Bone marrow (tissue), 2 donors: ENCODE measurements at regions not wholly inside any gene's neighbourhood (a gene's known extent, or its start where the extent isn't known, plus 50 kb on each side); places are given as distances from the start of the nearest gene placed in this dataset.

Experiments used
- DNase-seq, 2 donors: peaks; one replicate each; lab custom pipeline; 2025; lab: John Stamatoyannopoulos, UW

DNA sequence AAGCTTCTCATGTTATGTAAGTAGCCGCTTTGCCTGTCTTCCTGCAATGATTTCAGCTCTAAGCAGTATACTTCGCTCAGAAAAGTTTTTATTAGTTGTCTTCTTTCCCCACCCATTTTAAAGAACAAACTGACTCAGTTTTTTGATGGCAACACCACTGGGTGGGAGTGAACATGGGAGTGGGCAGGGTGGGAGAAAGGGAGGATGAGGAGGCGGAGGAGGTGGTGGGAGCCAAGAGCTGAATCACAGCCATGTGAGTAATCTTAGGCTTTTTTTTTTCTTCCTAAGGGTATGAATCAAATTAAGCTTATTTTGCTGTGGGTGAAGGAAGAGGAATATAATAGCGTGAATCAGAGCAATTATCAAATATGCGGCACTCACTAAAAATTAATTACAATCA lies 574.3 kb upstream of the DIPK2B start:
- DNase-seq = no peak

DNA sequence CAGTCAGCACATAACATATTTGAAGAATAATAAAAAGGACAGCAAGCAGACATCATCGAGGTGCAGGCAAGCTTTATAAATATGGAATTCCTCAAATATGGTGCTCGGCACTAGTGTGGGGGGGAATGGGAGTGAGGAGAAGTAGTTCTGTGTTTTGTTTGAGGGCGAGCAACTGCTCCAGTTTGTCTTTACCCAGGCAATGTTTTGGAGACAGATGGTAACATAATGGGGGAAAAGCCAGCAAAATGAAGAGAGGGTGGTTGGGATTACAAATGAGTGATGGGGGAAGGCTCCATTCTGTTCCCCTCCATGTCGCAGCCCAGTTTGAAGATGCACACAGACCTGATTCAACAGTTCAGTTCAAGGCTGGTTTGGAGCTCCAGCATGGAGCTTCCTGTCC lies 572.9 kb upstream of the DIPK2B start:
- no peak for DNase-seq

DNA sequence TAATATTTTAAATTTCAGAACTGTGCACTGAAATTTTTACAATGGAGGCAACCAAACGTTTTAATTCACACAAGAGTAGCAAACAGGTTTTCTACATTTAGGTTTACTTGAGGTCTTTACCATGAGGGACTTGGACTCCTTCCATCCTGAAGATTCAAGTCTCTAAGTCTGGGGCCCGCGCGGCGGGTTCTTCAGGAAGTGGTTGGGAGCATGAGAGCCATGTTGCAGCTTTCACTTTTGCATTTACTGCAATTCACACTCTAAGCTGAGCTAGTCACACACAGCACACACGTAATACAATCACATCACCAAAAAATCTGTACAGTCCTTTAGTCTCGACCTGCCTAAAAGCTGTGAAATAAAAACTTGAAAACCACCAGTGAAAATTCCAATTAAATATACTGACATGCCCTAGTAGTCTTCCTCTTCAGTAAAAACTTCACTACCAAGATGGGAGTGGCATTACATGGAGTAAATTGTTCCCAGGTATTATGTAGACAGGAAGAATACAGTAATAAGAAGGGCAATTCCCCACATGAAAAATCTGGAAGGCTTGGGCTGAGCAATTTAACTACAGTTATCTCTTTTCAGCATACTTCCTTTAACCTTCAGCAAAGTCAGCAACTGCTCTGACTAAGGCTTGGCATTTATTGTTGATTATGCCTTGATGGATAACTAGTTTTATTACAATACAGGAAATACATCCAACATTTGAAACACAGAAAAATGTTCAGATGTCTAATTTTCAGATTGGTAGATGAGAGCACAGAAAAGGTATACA lies 571.1 kb upstream of the DIPK2B start:
- peak in 1 of 2 donors; percentile 58 for DNase-seq

DNA sequence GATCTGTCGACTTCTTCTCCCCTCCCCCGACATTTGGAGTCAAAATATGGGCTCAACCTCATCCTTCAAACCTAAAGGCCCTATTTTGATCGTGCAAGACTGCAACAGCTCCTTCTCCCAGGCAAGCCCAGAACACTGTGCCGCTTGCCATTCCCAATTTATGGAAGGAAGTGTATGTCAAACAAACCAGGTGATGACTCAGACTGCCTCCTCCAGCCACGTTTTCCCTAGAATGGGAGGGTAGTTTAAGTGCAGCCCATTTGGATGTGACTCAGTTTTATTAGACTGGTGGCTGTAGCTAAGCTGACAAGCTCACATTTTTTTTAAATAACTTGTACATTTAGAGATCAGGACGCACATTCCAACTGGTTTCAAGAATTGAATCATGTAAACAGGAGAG lies 570.4 kb upstream of the DIPK2B start:
- DNase-seq = no peak

DNA sequence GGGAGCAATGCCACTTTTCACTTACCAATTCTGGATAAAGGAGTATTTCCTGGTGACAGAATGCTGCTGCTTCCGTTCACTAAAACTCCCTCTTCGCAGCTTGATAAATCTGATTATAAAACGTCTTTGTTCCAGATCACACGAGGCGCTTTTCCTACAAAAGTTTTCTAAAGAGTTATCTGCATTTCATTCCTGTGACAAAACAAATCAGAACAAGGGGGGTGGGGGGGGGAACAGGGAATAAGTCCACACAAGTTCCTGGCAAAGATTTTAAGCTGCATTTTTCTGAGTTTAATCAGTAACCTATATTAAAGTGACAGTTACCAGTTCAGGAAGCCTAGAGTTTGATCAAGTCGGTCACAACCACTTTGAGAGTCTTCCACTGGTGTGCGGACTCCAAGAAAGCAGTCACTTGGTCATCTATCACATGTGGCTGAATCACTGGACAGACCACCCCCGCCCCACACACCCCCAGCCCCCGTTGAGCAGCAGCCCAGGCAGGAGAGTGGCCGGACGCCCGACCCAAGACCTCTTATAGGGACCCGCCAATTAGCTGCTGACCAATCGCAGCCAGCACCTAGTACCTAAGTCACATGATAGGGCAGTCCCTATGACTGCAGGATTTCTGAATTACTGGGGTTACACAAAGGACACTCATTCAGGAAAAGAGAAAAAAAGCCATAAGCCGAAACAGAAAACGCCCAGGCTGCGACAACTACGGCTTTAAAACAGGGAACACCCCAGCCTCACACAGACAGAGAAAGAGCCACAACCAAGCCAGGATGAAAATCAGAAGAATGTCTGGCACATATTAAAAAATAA lies 569.3 kb upstream of the DIPK2B start:
- peak in 1 of 2 donors; percentile 12 for DNase-seq

DNA sequence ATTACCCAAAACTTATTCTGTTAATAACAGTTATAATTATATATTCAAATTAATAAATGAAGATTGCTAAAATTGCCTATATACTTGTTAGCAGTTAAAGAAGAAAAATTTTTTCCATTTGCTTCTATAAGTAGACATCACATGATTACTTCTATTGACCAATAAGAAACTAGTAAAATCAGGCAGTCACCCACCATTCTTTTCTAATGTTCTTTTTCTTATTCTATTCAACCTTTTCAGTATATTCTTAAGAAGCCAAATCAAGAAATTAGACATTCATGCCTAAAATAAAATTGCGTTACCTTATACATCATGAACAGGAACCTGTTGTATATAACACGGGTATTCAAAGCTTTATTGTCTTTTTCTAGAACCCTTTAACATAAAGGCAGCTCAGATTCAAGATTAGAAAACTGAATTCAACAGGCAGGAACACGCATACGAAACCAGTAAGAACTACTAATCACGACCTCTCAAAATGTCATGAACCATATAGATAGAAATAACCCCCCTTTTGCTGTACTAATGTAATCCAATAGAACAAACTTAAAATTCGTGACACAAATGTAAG lies 568.1 kb upstream of the DIPK2B start:
- no peak for DNase-seq

DNA sequence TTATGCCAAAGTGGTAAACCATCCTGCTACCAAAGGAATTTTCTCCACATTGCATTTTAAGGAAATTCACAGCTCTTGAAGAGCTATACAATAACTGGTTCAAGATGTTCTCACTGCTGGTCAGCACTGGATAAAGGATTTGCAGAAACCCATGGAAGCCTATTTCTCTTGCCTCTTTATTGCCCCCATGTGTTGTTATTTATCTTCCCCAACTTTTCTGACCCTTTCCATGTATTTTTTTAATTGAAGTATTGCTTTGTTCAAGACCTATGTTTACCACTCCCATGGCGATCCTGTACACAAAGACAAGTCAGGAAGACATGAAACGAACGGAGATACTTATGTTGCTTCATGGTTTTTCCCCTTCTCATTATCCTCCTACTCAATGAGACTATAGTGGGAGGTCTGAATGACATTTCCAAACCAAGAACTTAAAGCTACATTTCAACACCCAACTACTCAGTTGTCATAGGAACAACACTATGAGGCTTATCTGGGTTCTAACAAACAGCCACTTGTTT lies 566.4 kb upstream of the DIPK2B start:
- DNase-seq = no peak

DNA sequence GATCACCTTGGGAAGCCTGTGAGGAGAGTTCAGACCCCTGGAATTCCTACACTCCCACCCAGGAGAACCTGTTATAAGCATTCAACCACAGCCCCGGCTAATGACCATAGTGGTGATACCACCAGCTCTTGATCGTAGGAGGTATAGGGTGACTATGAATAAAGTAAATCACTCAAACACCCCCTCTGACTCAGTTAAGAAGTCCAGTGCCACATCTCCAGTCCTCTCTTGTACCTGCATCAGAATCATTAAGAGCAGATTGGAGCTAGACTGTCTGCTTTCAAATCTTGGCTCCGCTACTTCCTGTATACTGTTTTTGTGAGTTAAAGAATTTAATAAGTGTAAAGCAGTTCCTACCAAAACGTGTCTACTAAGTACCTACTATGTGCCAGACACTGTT lies 565.1 kb upstream of the DIPK2B start:
- DNase-seq = no peak

DNA sequence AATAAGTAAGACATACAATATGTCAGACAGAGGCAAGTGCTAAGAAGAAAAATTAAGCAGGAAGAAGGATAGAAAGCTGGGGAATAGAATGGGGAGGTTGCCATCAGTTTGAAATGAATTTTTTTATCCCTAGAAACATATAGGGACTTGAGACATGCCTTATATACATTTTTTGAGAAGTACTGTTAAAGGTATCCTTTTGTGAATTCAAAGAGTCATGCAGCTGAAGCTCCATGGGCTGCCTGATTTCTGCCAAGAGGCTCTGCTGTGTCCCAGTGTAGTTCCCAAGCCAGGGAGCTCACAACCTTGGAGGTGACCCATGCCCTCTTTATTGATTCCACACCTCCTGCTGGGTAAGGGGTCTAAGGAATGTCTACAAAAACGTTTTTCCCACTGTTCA lies 564.6 kb upstream of the DIPK2B start:
- no peak for DNase-seq

DNA sequence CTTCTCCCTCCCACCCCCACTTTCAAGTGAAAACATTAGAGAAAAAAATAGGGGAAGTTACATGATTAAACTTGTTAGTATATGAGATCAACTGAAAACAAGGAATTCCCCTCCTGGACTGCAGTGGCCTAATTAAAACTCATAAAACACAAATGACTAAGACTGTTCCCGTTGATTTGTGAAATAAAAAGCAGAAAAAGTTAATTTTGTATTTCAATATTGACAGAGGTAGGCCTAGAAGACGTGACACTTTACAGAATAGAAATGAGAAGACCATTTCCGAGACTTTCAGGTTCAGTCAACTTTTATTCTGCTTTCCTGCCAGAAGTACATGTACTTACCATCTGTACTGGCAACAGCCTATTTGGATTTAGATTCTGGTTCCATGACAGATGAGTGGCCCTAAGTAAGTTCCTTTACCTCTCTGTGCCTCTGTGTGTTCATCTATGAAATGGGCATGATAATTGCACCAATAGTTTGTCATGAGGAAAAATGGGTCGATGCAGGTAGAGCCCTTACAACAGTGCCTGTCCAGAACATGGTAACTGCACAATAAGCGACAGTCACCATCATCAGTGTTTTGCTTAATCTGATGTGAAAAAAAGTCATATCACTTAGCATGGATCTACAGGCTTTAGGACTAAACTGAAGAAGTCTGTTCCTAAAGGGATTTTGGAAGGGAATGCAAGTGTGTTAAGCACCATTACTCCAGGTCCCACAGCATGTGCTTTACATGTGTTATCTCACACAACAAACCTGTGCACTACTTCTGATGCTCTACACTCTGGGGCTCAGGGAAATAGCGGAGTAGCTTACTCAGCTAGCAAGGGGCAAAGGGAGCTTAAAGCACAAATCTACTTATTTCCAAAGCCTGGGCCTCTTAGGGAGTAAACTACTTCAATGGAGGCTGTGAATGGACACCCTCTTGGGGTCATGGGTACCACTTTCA lies 562.3 kb upstream of the DIPK2B start:
- DNase-seq = peak in 1 of 2 donors; percentile 58

DNA sequence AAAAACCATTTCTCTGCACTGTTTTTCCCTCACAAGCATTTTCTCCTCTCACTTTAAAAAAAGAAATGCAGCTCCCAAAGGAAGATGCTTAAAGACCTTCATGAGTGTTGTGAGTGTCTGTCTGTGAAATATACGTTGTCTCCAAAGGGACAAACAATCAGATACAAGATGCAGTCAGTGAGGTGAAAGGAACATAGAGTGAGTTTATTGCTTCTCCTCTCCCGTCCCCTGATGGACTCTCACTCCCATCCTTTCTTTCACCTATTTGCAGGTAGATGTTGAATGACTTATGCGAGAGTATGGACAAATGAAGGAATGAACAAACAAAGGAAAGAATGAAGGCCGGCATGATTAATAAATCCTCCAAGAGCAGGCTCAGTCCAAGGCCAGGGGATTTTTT lies 561.2 kb upstream of the DIPK2B start:
- DNase-seq = no peak

DNA sequence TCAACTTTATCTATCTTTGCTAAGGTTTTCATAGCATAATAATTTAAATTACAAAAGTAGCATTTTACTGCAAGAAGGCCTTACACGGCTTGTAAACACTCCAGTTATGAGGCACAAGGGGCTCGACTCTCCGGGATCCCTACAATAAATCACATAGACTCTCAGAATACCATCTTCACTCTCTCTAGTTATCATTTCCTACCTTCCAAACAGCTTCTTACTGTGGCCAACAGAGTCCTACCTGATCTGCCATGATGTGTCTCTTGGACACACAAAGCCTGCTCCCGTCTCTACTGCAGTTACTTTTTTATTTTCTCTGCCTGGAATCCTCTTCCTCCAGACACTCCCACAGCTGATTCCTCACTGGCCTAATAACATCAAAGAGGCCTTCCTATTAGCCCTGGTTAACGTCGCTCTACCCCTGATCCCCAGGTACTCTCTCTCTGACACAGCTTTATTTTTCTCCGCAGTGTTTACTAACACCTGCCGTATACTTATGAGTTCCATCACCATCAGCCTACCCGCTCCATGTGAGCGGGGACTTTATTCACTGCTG lies 559.6 kb upstream of the DIPK2B start:
- DNase-seq = no peak

DNA sequence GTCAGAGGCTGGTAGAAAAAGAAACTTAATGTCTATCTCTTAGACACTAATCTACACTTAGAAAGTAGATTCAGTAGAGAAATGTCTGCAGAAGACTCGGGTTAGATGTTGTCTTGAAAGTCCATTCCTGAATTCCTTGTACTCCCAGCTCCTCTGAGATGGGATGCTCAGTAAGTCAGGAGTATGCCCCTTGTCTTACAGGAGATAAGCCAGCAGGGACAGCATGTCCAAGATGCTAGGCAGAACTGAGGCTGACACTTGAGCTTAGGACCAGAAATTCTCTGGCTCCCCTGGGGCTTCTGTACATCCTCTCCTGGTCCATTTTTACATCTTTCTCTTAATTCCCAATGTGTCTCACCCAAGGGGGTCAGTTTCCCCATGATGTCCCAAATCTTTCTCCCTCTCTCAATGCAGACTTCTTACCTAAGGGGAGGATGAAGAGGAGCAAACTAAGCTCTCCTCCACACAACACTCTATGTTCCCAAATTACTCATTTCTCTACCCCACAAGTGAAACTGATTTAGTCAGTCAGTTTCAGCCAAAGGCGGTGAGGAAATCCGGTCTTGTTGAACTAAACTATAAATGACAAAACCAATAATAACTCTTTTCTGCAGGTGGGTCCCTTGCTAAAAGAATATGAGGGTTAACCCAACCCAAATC lies 558.2 kb upstream of the DIPK2B start:
- DNase-seq = peak in 1 of 2 donors; percentile 55

DNA sequence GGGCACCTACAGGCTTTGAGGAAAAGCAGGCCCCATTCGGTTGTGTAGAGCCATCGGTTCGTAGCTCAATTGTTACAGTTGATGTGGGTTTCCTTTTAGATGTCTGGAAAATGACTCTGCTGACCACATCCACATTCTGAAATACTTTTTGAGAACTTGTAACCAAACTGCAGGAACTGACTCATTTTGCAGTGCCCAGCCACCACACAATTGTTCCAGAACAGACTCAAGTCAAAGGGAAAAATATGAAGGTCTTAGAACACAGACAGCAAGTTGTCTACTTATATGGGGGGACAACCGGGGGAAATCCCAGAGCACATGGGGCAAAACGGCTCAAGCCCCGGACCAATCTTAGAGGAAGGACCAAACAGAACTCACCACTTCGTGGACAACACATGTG lies 557.6 kb upstream of the DIPK2B start:
- DNase-seq = peak; percentile 1 to 75

DNA sequence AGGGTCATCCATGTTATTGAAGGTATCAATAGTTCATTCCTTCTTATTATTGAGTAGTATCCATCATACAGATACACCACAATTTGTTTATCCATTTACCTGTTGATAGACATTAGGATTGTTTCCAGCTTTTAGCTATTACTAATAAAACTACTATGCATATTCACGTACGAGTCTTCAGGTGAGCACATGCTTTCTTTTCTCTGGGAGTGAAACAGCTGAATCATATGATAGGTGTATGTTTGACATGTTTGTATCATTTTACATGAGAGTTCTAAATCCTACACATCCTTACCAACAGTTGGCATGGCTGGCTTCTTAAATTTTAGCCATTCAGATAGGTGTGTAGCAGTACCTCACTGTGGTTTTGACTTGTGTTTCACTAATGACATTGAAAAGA lies 556.6 kb upstream of the DIPK2B start:
- DNase-seq = no peak

DNA sequence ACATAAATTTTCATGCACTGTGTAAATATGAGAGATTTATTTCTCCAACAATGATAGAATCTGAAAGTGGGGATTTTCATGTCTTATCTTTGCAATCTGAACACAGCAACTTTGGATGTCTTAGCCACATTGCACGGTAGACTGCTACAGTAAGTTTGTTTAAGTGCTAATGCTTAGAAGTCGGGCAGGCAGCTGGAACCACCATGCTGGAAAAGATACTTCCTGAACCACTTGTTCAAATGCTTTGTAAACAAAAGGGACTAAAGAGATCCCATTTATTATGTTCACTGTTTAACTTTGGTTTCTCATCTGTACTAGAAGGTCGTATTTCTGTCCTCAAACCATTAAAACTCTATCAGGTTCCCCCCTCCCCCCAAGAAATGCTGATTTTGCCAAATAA lies 555.9 kb upstream of the DIPK2B start:
- DNase-seq = no peak

DNA sequence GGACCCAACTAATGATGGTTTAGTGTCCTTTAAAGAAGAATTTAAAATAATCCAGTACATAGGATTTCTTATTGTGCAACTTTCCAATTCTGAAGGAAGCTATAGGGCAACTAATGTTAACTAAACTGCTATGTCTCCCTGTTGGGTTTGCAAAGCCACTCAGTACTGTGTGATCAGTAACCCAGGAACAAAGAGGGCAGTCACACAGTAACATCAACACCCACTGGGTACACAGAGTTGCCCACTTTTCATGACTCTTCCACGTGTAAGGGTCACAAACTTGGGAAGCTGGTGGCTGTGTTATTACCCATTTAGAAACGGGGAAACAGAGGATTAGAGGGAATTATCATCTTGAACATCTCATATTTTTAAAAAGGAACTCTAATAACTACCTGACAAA lies 555.0 kb upstream of the DIPK2B start:
- no peak for DNase-seq

DNA sequence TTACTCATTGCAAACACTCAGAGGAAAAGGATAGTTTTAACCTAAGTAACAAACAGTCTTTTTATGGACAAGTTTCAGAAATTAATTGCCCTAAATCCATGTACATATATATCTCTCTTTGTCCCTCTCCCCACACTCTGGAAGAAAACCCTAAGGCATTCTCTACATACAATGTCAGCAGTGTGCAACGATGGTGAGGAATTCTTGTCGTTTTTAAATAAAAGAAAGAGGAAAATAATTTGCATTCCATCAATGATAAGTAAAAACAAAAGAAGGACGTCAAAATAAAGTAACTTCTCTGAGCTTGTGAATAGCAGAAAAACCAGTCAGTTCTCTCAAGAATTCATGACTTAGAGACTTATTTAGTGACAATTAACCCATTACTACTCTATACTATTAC lies 550.5 kb upstream of the DIPK2B start:
- DNase-seq = no peak

DNA sequence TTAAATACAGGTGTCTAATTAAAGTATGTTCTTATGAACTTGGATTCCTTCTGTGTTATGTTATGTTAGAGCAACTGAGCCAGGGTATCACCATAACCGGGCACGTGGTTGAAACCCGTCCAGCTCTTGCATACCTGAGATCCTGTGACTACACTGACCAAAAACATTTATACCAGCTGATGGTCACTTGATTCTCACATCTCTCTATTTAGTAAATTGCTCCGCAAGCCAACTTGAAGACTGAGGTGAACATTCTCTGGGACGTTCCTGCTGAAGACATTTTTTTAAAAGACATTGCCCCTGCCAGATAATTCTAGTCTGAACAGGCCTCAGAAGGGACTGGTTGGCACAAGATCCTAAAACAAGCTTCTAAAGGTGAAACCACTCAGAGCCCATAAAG lies 550.0 kb upstream of the DIPK2B start:
- DNase-seq = no peak

DNA sequence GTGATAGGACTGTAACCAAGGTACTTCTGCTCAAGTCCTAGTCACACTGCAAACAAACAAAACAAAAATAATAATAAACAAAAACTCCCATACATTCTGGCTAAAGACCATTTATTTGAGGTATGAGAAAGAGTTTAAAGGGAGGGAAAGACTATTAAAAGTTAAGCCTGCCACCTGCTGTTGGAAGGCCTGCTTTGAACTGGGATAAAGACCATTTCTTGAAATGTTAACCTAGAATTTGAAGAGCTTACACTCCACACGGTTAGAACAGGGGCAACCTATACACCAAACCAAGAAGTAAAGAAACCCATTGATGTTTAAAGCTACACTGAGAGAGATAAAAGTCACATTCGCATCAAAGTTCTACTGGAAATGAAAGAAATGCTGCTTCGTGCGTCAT lies 548.7 kb upstream of the DIPK2B start:
- no peak for DNase-seq

DNA sequence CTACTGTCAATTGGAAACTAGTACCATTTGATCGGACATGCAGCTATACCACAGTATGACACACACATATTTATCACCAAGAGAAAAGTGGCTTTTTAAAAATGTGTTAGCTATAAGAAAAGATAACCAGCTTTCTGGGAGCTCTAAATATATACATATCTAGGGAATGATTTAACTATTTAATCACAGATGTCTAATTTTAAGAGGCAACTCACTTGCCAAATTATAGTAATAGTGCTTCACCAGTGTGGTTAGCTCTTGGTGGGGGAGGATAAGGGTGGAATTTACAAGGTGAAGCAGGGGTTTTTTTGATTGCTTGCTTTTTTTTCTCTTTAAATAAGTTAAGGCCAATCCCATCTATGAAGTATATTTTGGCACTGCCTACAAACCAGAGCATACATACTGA lies 547.7 kb upstream of the DIPK2B start:
- DNase-seq = no peak
